Middle frontal gyrus (tissue), 1 donor: ENCODE measurements at regions not wholly inside any gene's neighbourhood (a gene's known extent, or its start where the extent isn't known, plus 50 kb on each side); places are given as distances from the start of the nearest gene placed in this dataset.

Source experiments
- DNase-seq: peaks from one replicate; pipeline ENCODE4 v3.0.0-alpha.2; 2015; ENCODE audit warnings: low spot score; ENCODE audit errors: extremely low spot score

GRCh38 chr2:128525653-128526052 lies 207.0 kb upstream of the HS6ST1 start:
- no peak for DNase-seq

- DNase-seq: no peak
These were observed 207.8 kb upstream of the HS6ST1 start for GRCh38 chr2:128526455-128526976.

- DNase-seq: no peak
These were observed 209.5 kb upstream of the HS6ST1 start for GRCh38 chr2:128528133-128528532.

GRCh38 chr2:128530025-128530573 lies 211.4 kb upstream of the HS6ST1 start:
- DNase-seq: no peak

GRCh38 chr2:128531856-128532255 lies 213.2 kb upstream of the HS6ST1 start:
- DNase-seq: no peak

GRCh38 chr2:128533101-128533500 lies 214.4 kb upstream of the HS6ST1 start:
- no peak for DNase-seq

- DNase-seq: no peak
These were observed 216.2 kb upstream of the HS6ST1 start for GRCh38 chr2:128534688-128535392.

- no peak for DNase-seq
These were observed 217.3 kb upstream of the HS6ST1 start for GRCh38 chr2:128535953-128536352.

- DNase-seq: no peak
These were observed 218.4 kb upstream of the HS6ST1 start for GRCh38 chr2:128536925-128537620.

GRCh38 chr2:128537646-128538045 lies 219.0 kb upstream of the HS6ST1 start:
- DNase-seq: no peak

- no peak for DNase-seq
These were observed 219.7 kb upstream of the HS6ST1 start for GRCh38 chr2:128538396-128538795.

- no peak for DNase-seq
These were observed 222.0 kb upstream of the HS6ST1 start for GRCh38 chr2:128540670-128541069.

- DNase-seq: no peak
These were observed 222.8 kb upstream of the HS6ST1 start for GRCh38 chr2:128541448-128541847.

GRCh38 chr2:128543036-128543435 lies 224.4 kb upstream of the HS6ST1 start:
- no peak for DNase-seq

- DNase-seq: no peak
These were observed 225.0 kb upstream of the HS6ST1 start for GRCh38 chr2:128543646-128544045.

- DNase-seq: no peak
These were observed 225.8 kb upstream of the HS6ST1 start for GRCh38 chr2:128544321-128545037.

GRCh38 chr2:128545085-128545484 lies 226.4 kb upstream of the HS6ST1 start:
- no peak for DNase-seq

- DNase-seq: no peak
These were observed 227.2 kb upstream of the HS6ST1 start for GRCh38 chr2:128545829-128546228.

GRCh38 chr2:128547667-128548066 lies 229.0 kb upstream of the HS6ST1 start:
- DNase-seq: no peak

- no peak for DNase-seq
These were observed 229.8 kb upstream of the HS6ST1 start for GRCh38 chr2:128548461-128548891.

- DNase-seq: no peak
These were observed 230.4 kb upstream of the HS6ST1 start for GRCh38 chr2:128549094-128549493.
